WTC11 (cell line): ENCODE measurements at regions not wholly inside any gene's neighbourhood (a gene's known extent, or its start where the extent isn't known, plus 50 kb on each side); places are given as distances from the start of the nearest gene placed in this dataset.

Source experiments
- ATAC-seq: fragments of 200-7000 bp; cut with Tn5 transposase; 2 replicates; pipeline ENCODE4 v1.10.0; 2021; ENCODE audit warnings: mild to moderate bottlenecking, moderate library complexity
- CTCF ChIA-PET: fragments of 300-600 bp; sonication (Branson Sonifier 250); formaldehyde crosslinking; loops from one replicate; lab custom pipeline; 2021; ENCODE audit warnings: antibody characterized with exemption; lab: Charles Lee
- POLR2A ChIA-PET: fragments of 350-600 bp; sonication (Branson Sonifier 250); formaldehyde crosslinking; loops from one replicate; lab custom pipeline; 2021; ENCODE audit warnings: antibody characterized with exemption; lab: Charles Lee
- DNase-seq: peaks from one replicate; pipeline ENCODE4 v3.0.0; 2021; ENCODE audit warnings: low spot score
- H3K27ac Mint-ChIP-seq: 2 replicates; pipeline ENCODE4 v1.8.0; 2021; ENCODE audit warnings: mixed read lengths
- H3K27me3 Mint-ChIP-seq: 2 replicates; pipeline ENCODE4 v1.8.0; 2021; ENCODE audit warnings: low read depth, mild to moderate bottlenecking, moderate library complexity, mixed read lengths
- H3K36me3 Mint-ChIP-seq: 2 replicates; pipeline ENCODE4 v1.8.0; 2021; ENCODE audit warnings: mixed read lengths
- H3K4me1 Mint-ChIP-seq: 2 replicates; pipeline ENCODE4 v1.8.0; 2022; ENCODE audit warnings: mixed read lengths
- H3K4me3 Mint-ChIP-seq: 2 replicates; pipeline ENCODE4 v1.8.0; 2021; ENCODE audit warnings: mild to moderate bottlenecking, moderate library complexity, mixed read lengths
- H3K9me3 Mint-ChIP-seq: 2 replicates; pipeline ENCODE4 v1.8.0; 2021; ENCODE audit warnings: mixed read lengths
- CBFB ChIP-seq: sonication (generic); formaldehyde crosslinking; IDR thresholded peaks from 2 replicates; pipeline ENCODE4 v1.8.1; 2022; ENCODE audit warnings: mild to moderate bottlenecking, low read depth, missing genetic modification reagents
- CDX4 ChIP-seq: fragments of 250-450 bp; sonication (Bioruptor Pico); IDR thresholded peaks from 2 replicates; pipeline ENCODE4 v1.9.0; 2021; ENCODE audit warnings: moderate library complexity, mild to moderate bottlenecking, inconsistent platforms, borderline replicate concordance
- FOXP1 ChIP-seq: sonication (generic); formaldehyde crosslinking; IDR thresholded peaks from 2 replicates; pipeline ENCODE4 v1.8.0; 2022; ENCODE audit warnings: missing genetic modification reagents, mild to moderate bottlenecking, moderate library complexity, borderline replicate concordance
- GRHL2 ChIP-seq: fragments of 250-450 bp; sonication (Bioruptor Pico); IDR thresholded peaks from 2 replicates; pipeline ENCODE4 v1.8.0; 2022; ENCODE audit warnings: mild to moderate bottlenecking, moderate library complexity; ENCODE audit not compliant: insufficient replicate concordance, severe bottlenecking
- GTF2I ChIP-seq: fragments of 250-450 bp; sonication (Bioruptor Pico); conservative IDR thresholded peaks from 2 replicates; pipeline ENCODE4 v1.4.0; 2021; ENCODE audit warnings: mild to moderate bottlenecking
- NFATC4 ChIP-seq: fragments of 250-450 bp; sonication (Bioruptor Pico); IDR thresholded peaks from 2 replicates; pipeline ENCODE4 v1.9.0; 2021; ENCODE audit warnings: mild to moderate bottlenecking
- NR2C2 ChIP-seq: sonication (generic); formaldehyde crosslinking; IDR thresholded peaks from 2 replicates; pipeline ENCODE4 v1.8.0; 2022; ENCODE audit warnings: mild to moderate bottlenecking, missing genetic modification reagents
- OVOL2 ChIP-seq: fragments of 250-450 bp; sonication (Bioruptor Pico); IDR thresholded peaks from 2 replicates; pipeline ENCODE4 v1.9.0; 2021; ENCODE audit warnings: mild to moderate bottlenecking, borderline replicate concordance
- RELA ChIP-seq: sonication (generic); formaldehyde crosslinking; IDR thresholded peaks from 2 replicates; pipeline ENCODE4 v1.8.1; 2022; ENCODE audit warnings: missing genetic modification reagents, mild to moderate bottlenecking, borderline replicate concordance
- RORB ChIP-seq: fragments of 250-450 bp; sonication (Bioruptor Pico); IDR thresholded peaks from 2 replicates; pipeline ENCODE4 v1.9.0; 2021; ENCODE audit warnings: mild to moderate bottlenecking
- SP1 ChIP-seq: sonication (generic); formaldehyde crosslinking; conservative IDR thresholded peaks from 2 replicates; pipeline ENCODE4 v1.8.1; 2022; ENCODE audit warnings: missing genetic modification reagents
- TEAD1 ChIP-seq: sonication (generic); formaldehyde crosslinking; IDR thresholded peaks from 2 replicates; pipeline ENCODE4 v1.8.0; 2022; ENCODE audit warnings: mild to moderate bottlenecking, missing genetic modification reagents
- ZBTB21 ChIP-seq: sonication (generic); formaldehyde crosslinking; IDR thresholded peaks from 2 replicates; pipeline ENCODE4 v1.8.1; 2023; ENCODE audit warnings: mild to moderate bottlenecking, missing genetic modification reagents, borderline replicate concordance
- ZNF263 ChIP-seq: sonication (generic); formaldehyde crosslinking; IDR thresholded peaks from 2 replicates; pipeline ENCODE4 v1.8.1; 2022; ENCODE audit warnings: low read depth, mild to moderate bottlenecking, moderate library complexity, missing genetic modification reagents
- ZNF423 ChIP-seq: fragments of 250-450 bp; sonication (Bioruptor Pico); IDR thresholded peaks from 2 replicates; pipeline ENCODE4 v2.1.2; 2022; ENCODE audit warnings: mild to moderate bottlenecking, moderate library complexity
- ZNF512 ChIP-seq: sonication (generic); formaldehyde crosslinking; IDR thresholded peaks from 2 replicates; pipeline ENCODE4 v1.8.1; 2022; ENCODE audit warnings: missing genetic modification reagents, borderline replicate concordance
- ZNF671 ChIP-seq: fragments of 250-450 bp; sonication (Bioruptor Pico); IDR thresholded peaks from 2 replicates; pipeline ENCODE4 v1.8.0; 2021; ENCODE audit warnings: mild to moderate bottlenecking
- TF ChIP-seq, protein P1 (sequence below): sonication (generic); formaldehyde crosslinking; IDR thresholded peaks from 2 replicates; pipeline ENCODE4 v1.8.1; 2022; ENCODE audit warnings: low read depth, mild to moderate bottlenecking, moderate library complexity, missing genetic modification reagents, borderline replicate concordance
- TF ChIP-seq, protein P2 (sequence below): sonication (generic); formaldehyde crosslinking; IDR thresholded peaks from 2 replicates; pipeline ENCODE4 v1.8.0; 2022; ENCODE audit warnings: mild to moderate bottlenecking, missing genetic modification reagents
- TF ChIP-seq, protein P3 (sequence below): sonication (generic); formaldehyde crosslinking; IDR thresholded peaks from 2 replicates; pipeline ENCODE4 v1.8.1; 2023; ENCODE audit warnings: mild to moderate bottlenecking, moderate library complexity, missing genetic modification reagents
- TF ChIP-seq, protein P4 (sequence below): sonication (generic); formaldehyde crosslinking; conservative IDR thresholded peaks from 2 replicates; pipeline ENCODE4 v1.8.1; 2023; ENCODE audit warnings: mild to moderate bottlenecking, low read depth, missing genetic modification reagents, moderate library complexity

DNA sequence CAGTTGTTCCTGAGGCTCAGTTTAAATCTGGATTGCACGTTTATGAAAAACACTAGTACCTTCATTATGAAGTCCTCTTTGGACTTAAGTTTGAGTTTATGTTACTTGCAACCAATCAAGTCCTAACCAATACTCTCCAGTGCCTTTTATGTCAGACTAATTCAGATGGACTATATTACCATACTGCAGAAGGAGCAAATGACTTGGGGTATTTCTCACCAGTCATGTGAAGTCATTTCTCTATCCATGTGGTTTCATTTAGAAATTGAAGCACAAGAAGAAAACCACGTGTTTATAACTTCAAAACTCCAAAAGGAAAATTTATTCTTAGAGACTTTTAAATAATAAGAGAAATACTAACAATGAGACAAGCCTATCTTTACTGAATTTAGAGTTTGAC is 201.6 kb downstream of the MBL2 start (continued):
- TF ChIP-seq ZNF263 (CRISPR knock-in tag), result no peak
- no peak for TF ChIP-seq GTF2I (CRISPR knock-in tag)
- TF ChIP-seq ZNF423 (CRISPR knock-in tag), result no peak
- no peak for TF ChIP-seq TEAD1
- TF ChIP-seq CDX4 (CRISPR knock-in tag), result no peak
- no peak for TF ChIP-seq NFATC4 (CRISPR knock-in tag)
- no peak for TF ChIP-seq SP1 (CRISPR knock-in tag)
- no peak for TF ChIP-seq RORB (CRISPR knock-in tag)
- no peak for TF ChIP-seq ZNF671 (CRISPR knock-in tag)

GRCh38 chr10:52571516-52572182 is 200.9 kb downstream of the MBL2 start:
- Mint-ChIP-seq H3K36me3 (no peaks in the 10 kb centered on the region), H3K9me3 (no peaks in the 10 kb centered on the region), H3K27ac (no peak overlapping the region), H3K27me3 (no peaks in the 10 kb centered on the region; the same call in 1 of the 2 replicates), H3K4me3 (no peak overlapping the region), H3K4me1 (no peaks in the 10 kb centered on the region)
- ChIA-PET CTCF (no interaction called here), POLR2A (no interaction called here)
- ATAC-seq, result no peak
- TF ChIP-seq CBFB (no peak), ZBTB21 (CRISPR knock-in tag) (no peak), RELA (CRISPR knock-in tag) (no peak), ZNF671 (CRISPR knock-in tag) (no peak), FOXP1 (no peak), SP1 (CRISPR knock-in tag) (no peak), ZNF512 (CRISPR knock-in tag) (no peak), OVOL2 (CRISPR knock-in tag) (no peak), GRHL2 (CRISPR knock-in tag) (no peak), NR2C2 (no peak)
- TF ChIP-seq, protein P1, sequence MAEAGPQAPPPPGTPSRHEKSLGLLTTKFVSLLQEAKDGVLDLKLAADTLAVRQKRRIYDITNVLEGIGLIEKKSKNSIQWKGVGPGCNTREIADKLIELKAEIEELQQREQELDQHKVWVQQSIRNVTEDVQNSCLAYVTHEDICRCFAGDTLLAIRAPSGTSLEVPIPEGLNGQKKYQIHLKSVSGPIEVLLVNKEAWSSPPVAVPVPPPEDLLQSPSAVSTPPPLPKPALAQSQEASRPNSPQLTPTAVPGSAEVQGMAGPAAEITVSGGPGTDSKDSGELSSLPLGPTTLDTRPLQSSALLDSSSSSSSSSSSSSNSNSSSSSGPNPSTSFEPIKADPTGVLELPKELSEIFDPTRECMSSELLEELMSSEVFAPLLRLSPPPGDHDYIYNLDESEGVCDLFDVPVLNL (CRISPR knock-in tag), result no peak
- TF ChIP-seq, protein P2, sequence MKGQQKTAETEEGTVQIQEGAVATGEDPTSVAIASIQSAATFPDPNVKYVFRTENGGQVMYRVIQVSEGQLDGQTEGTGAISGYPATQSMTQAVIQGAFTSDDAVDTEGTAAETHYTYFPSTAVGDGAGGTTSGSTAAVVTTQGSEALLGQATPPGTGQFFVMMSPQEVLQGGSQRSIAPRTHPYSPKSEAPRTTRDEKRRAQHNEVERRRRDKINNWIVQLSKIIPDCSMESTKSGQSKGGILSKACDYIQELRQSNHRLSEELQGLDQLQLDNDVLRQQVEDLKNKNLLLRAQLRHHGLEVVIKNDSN (CRISPR knock-in tag), result no peak
- TF ChIP-seq, protein P3, sequence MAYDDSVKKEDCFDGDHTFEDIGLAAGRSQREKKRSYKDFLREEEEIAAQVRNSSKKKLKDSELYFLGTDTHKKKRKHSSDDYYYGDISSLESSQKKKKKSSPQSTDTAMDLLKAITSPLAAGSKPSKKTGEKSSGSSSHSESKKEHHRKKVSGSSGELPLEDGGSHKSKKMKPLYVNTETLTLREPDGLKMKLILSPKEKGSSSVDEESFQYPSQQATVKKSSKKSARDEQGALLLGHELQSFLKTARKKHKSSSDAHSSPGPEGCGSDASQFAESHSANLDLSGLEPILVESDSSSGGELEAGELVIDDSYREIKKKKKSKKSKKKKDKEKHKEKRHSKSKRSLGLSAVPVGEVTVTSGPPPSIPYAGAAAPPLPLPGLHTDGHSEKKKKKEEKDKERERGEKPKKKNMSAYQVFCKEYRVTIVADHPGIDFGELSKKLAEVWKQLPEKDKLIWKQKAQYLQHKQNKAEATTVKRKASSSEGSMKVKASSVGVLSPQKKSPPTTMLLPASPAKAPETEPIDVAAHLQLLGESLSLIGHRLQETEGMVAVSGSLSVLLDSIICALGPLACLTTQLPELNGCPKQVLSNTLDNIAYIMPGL (CRISPR knock-in tag), result no peak
- TF ChIP-seq, protein P4, sequence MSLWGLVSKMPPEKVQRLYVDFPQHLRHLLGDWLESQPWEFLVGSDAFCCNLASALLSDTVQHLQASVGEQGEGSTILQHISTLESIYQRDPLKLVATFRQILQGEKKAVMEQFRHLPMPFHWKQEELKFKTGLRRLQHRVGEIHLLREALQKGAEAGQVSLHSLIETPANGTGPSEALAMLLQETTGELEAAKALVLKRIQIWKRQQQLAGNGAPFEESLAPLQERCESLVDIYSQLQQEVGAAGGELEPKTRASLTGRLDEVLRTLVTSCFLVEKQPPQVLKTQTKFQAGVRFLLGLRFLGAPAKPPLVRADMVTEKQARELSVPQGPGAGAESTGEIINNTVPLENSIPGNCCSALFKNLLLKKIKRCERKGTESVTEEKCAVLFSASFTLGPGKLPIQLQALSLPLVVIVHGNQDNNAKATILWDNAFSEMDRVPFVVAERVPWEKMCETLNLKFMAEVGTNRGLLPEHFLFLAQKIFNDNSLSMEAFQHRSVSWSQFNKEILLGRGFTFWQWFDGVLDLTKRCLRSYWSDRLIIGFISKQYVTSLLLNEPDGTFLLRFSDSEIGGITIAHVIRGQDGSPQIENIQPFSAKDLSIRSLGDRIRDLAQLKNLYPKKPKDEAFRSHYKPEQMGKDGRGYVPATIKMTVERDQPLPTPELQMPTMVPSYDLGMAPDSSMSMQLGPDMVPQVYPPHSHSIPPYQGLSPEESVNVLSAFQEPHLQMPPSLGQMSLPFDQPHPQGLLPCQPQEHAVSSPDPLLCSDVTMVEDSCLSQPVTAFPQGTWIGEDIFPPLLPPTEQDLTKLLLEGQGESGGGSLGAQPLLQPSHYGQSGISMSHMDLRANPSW (CRISPR knock-in tag), result no peak
- no peak for DNase-seq
